Left lung (tissue), 4 donors: ENCODE measurements at regions not wholly inside any gene's neighbourhood (a gene's known extent, or its start where the extent isn't known, plus 50 kb on each side); places are given as distances from the start of the nearest gene placed in this dataset.

Source experiments
- ATAC-seq: fragments of 200-7000 bp; cut with Tn5 transposase; one replicate; pipeline ENCODE4 v1.9.1; 2020; ENCODE audit warnings: moderate library complexity
- DNase-seq, 4 donors: peaks; one replicate each; pipeline ENCODE4 v3.0.0-alpha.2; 2013 to 2020
- H3K27ac ChIP-seq, 2 donors: fragments of 200-600 bp; sonication (generic) in 1 of 2; one replicate each; pipeline versions ENCODE4 v1.5.0 to v1.8.0; 2020 to 2021
- H3K27me3 ChIP-seq, 2 donors: fragments of 200-600 bp; sonication (generic) in 1 of 2; one replicate each; pipeline versions ENCODE4 v1.5.0 to v1.8.0; 2020 to 2021
- H3K36me3 ChIP-seq, 2 donors: fragments of 200-600 bp; sonication (generic) in 1 of 2; one replicate each; pipeline versions ENCODE4 v1.5.0 to v1.8.0; 2020 to 2021
- H3K4me1 ChIP-seq, 2 donors: fragments of 200-600 bp; one replicate each; pipeline ENCODE4 v1.8.0; 2021
- H3K4me3 ChIP-seq, 2 donors: fragments of 200-600 bp; sonication (generic) in 1 of 2; one replicate each; pipeline versions ENCODE4 v1.5.0 to v1.8.0; 2020 to 2021; ENCODE audit warnings: mild to moderate bottlenecking in 1 of 2
- H3K9me3 ChIP-seq, 2 donors: fragments of 200-600 bp; sonication (generic) in 1 of 2; one replicate each; pipeline versions ENCODE4 v1.5.0 to v1.8.0; 2020 to 2021
- intact Hi-C, 2 donors: fragments of 100-400 bp; cut with DNase I; formaldehyde crosslinking; loops; one replicate each; pipeline versions ENCODE4 v1.11.2 to v1.14.2; 2022
- TF ChIP-seq, protein P1 (sequence below), 2 donors: fragments of 200-600 bp; sonication (generic) in 1 of 2; IDR thresholded peaks; one replicate each; pipeline versions ENCODE4 v1.5.0 to v1.8.0; 2021; ENCODE audit warnings: antibody characterized with exemption in 2 of 2
- donor health status: DM: no; HTN: yes; CAD: no.
- donor health status: DM: no; HTN: no; CAD: no.

- no peak overlapping the region for H3K27ac ChIP-seq
Observed at GRCh38 chr13:94827566-94827965, 115.2 kb upstream of the SOX21 start.

DNA sequence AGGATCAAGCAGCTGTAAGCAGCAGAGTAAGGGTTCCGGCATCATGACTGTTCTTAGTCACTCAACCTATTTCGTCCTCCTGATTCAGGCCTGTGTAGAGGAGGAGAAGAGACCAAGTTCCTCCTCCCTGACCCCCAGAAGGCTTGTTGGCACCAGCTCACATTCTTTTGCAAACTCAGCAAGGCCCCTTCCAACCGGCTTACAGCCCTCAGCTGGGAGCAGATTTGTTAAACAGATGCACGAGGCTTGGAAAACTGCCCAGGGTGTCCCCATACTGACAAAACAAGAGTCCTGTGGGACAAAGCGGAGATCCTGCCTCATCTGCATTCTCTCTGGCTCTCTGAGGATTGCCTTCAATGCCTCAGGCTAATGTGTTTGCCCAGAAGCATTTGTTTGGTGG lies 113.2 kb upstream of the SOX21 start:
- TF ChIP-seq, protein P1, sequence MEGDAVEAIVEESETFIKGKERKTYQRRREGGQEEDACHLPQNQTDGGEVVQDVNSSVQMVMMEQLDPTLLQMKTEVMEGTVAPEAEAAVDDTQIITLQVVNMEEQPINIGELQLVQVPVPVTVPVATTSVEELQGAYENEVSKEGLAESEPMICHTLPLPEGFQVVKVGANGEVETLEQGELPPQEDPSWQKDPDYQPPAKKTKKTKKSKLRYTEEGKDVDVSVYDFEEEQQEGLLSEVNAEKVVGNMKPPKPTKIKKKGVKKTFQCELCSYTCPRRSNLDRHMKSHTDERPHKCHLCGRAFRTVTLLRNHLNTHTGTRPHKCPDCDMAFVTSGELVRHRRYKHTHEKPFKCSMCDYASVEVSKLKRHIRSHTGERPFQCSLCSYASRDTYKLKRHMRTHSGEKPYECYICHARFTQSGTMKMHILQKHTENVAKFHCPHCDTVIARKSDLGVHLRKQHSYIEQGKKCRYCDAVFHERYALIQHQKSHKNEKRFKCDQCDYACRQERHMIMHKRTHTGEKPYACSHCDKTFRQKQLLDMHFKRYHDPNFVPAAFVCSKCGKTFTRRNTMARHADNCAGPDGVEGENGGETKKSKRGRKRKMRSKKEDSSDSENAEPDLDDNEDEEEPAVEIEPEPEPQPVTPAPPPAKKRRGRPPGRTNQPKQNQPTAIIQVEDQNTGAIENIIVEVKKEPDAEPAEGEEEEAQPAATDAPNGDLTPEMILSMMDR (IDR thresholded peaks at IDR 0.05) = no peak

More at GRCh38 chr13:94827566-94827965, 115.2 kb upstream of the SOX21 start:
- no peaks in the 10 kb centered on the region for H3K9me3 ChIP-seq
- ATAC-seq = no peak
- no peaks in the 10 kb centered on the region for H3K27me3 ChIP-seq
- intact Hi-C loops = no loop called here
- H3K4me1 ChIP-seq = no peaks in the 10 kb centered on the region
- no peaks in the 10 kb centered on the region for H3K36me3 ChIP-seq
- DNase-seq = no peak
- TF ChIP-seq, protein P1 (IDR thresholded peaks at IDR 0.05) = no peak
- H3K4me3 ChIP-seq = no peak overlapping the region

GRCh38 chr13:94824601-94825000 lies 112.3 kb upstream of the SOX21 start:
- Histone ChIP-seq H3K27me3 (no peaks in the 10 kb centered on the region), H3K27ac (no peak overlapping the region), H3K36me3 (no peaks in the 10 kb centered on the region), H3K4me1 (no peaks in the 10 kb centered on the region), H3K4me3 (no peak overlapping the region), H3K9me3 (no peaks in the 10 kb centered on the region)
- ATAC-seq (no peak), DNase-seq (no peak)
- intact Hi-C loops = no loop called here
- TF ChIP-seq, protein P1 (IDR thresholded peaks at IDR 0.05) = no peak

More for the DNA sequence above, 113.2 kb upstream of the SOX21 start:
- intact Hi-C loops = no loop called here
- Histone ChIP-seq H3K27ac (no peak overlapping the region), H3K4me3 (no peak overlapping the region), H3K4me1 (no peaks in the 10 kb centered on the region), H3K36me3 (no peaks in the 10 kb centered on the region), H3K27me3 (no peaks in the 10 kb centered on the region), H3K9me3 (no peaks in the 10 kb centered on the region)
- ATAC-seq (peak; percentile 42), DNase-seq (peak in 3 of 4 donors; percentile 40 to 93 (median 84))

DNA sequence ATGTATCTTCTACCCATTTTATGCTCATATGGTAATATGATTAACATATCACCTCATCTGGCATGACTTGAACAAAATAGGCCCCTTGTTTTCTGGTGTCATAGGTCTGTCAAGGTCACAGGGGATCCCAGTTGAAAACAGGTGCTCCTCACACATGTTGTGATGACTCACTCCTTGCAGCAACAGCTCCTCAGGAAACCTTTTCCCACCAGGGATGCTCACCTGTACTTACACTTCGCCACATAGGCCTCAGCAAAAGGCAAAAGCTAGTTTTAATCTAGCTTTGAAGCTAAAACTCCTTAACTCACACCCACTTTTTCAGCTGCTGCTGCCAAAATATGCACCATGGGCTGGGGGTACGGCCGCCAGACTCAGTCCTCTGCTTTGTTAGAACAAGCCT lies 110.0 kb upstream of the SOX21 start:
- H3K4me3 ChIP-seq = no peak overlapping the region
- ATAC-seq (no peak), DNase-seq (no peak)
- H3K27me3 ChIP-seq = no peaks in the 10 kb centered on the region
- no peaks in the 10 kb centered on the region for H3K4me1 ChIP-seq
- TF ChIP-seq, protein P1 (IDR thresholded peaks at IDR 0.05) = no peak
- intact Hi-C loops = no loop called here
- no peak overlapping the region for H3K27ac ChIP-seq
- no peaks in the 10 kb centered on the region for H3K36me3 ChIP-seq
- no peaks in the 10 kb centered on the region for H3K9me3 ChIP-seq

DNA sequence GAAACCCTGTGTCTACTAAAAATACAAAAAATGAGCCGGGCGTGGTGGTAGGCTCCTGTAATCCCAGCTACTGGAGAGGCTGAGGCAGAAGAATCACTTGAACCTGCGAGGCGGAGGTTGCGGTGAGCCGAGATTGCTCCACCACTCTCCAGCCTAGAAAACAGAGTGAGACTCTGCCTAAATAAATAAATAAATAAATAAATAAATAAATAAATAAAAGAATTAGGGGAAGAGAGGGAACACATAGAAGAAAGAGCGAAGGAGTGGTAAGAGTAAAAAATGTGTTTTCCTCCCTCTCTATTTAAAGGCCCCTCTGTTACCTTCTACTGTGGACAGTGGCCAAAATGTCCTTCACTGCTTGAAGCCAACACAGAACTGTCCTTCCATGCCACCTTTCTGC lies 103.9 kb upstream of the SOX21 start:
- Histone ChIP-seq H3K27ac (no peak overlapping the region), H3K4me1 (no peaks in the 10 kb centered on the region), H3K9me3 (no peaks in the 10 kb centered on the region), H3K36me3 (no peaks in the 10 kb centered on the region), H3K27me3 (no peaks in the 10 kb centered on the region), H3K4me3 (no peak overlapping the region)
- DNase-seq (no peak), ATAC-seq (no peak)
- TF ChIP-seq, protein P1 (IDR thresholded peaks at IDR 0.05) = no peak
- intact Hi-C loops = no loop called here
